Mesodermal cell (in vitro differentiated cells): ENCODE measurements at regions not wholly inside any gene's neighbourhood (a gene's known extent, or its start where the extent isn't known, plus 50 kb on each side); places are given as distances from the start of the nearest gene placed in this dataset.

Source experiments
- H3K27ac ChIP-seq: 2 replicates; pipeline ENCODE4 v1.7.0; 2013; ENCODE audit warnings: mild to moderate bottlenecking, low read depth, low read length, moderate library complexity; ENCODE audit not compliant: severe bottlenecking
- H3K36me3 ChIP-seq: 2 replicates; pipeline ENCODE4 v1.7.1; 2013; ENCODE audit warnings: mild to moderate bottlenecking, low read length, moderate library complexity; ENCODE audit not compliant: control insufficient read depth, insufficient read depth
- H3K4me1 ChIP-seq: one replicate; pipeline ENCODE4 v1.7.1; 2013; ENCODE audit warnings: mild to moderate bottlenecking, low read length; ENCODE audit not compliant: insufficient read depth, control insufficient read depth, poor library complexity, severe bottlenecking
- H3K4me3 ChIP-seq: 2 replicates; pipeline ENCODE4 v1.7.0; 2013; ENCODE audit warnings: low read length, control low read depth, mild to moderate bottlenecking; ENCODE audit not compliant: insufficient read depth, poor library complexity, severe bottlenecking; ENCODE audit errors: extremely low read depth
- H3K9me3 ChIP-seq: 2 replicates; pipeline ENCODE4 v1.7.1; 2013; ENCODE audit warnings: mild to moderate bottlenecking, low read length, moderate library complexity; ENCODE audit not compliant: control insufficient read depth
- WGBS, 2 experiments: methylation state at CpG; one replicate each; pipeline ENCODE4 v1.1.5; 2013; ENCODE audit warnings: missing lambda C conversion rate in 2 of 2; ENCODE audit not compliant: insufficient coverage in 2 of 2; 5-methylcytosine and 5-hydroxymethylcytosine counted together

DNA sequence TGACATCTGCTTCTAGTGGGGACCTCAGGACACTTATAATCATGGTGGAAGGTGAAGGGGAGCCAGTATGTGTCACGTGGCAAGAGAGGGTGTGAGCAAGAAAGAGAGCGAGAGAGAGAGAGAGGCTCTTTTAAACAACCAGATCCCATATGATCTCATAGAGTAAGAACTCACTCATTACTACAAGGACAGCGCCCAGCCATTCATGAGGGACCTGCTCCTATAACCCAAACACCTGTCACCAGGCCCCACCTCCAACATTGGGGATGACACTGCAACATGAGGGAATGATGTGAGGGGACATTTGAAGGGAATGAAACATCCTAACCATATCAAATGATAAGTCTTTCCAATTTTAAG is 427.5 kb downstream of the EFNA5 start:
- no peak overlapping the region for H3K4me3 ChIP-seq
- no peak overlapping the region for H3K27ac ChIP-seq
- no peaks in the 10 kb centered on the region for H3K36me3 ChIP-seq
- no CpG with 5 or more reads among the region's 3 CpGs for WGBS, 2 experiments
- no peaks in the 10 kb centered on the region for H3K4me1 ChIP-seq
- H3K9me3 ChIP-seq: no peaks in the 10 kb centered on the region

DNA sequence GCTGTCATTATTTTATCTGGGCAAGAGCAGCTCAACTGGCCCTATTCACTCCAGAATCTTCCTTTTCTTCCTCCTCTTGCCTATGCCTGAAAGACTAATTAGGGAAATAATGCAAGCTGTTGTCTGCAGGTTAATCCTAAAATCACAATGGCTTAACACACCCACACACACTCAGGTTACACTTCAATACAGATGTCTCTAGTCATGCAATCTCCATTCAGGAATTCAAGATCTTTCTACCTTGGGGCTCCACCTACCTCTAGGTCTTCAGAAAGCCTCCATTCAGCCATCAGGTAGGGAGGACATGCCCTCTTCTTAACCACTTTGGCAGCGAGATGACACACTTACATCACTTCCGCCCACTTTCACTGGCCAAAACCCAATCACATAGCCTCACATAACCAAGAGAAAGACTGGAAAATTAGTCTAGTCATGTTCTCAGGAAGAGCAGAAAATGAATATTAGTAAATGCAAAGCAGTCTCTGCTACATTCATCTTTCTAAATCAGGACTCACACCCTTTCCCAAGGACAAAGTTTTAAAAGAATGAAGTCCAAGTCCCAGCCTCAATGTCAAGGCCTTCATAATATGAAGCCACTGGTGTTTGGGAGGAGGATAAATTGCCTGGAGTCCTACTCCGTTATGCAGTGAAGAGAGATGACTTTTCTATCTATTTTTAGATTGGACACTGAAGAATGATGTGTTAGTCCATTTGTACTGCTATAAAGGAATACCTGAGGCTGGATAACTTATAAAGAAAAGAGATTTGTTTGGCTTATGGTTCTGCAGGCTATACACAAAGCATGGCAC is 428.1 kb downstream of the EFNA5 start:
- H3K9me3 ChIP-seq: no peaks in the 10 kb centered on the region
- WGBS, 2 experiments: 89% methylated on average over 1 of the region's 3 CpGs; no CpG with 5 or more reads in 1 of the 2 experiments
- no peaks in the 10 kb centered on the region for H3K36me3 ChIP-seq
- H3K27ac ChIP-seq: no peak overlapping the region
- H3K4me3 ChIP-seq: no peak overlapping the region
- no peaks in the 10 kb centered on the region for H3K4me1 ChIP-seq

DNA sequence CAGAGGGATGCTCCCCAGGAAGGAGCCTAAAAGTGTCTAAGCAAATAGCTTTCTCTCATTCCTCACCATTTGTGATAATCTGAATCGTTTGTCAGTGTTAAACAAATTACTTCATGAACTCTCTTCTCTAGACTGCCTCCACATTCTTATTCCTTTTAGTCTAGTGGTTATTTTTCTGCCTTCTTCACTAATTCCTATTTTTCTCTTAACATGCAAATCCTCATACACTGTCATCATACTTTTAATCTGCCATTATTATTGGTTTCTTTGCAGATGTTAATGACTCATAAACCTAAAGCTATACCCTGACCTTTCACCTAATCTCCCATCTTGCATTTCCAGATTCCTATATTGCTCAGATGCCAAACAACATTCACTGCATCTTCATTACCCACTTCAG is 428.9 kb downstream of the EFNA5 start:
- H3K27ac ChIP-seq: no peak overlapping the region
- H3K4me3 ChIP-seq: no peak overlapping the region
- 63 to 75% methylated on average over 1 of the region's 1 CpG for WGBS, 2 experiments
- no peaks in the 10 kb centered on the region for H3K4me1 ChIP-seq
- H3K9me3 ChIP-seq: no peaks in the 10 kb centered on the region
- H3K36me3 ChIP-seq: no peaks in the 10 kb centered on the region

DNA sequence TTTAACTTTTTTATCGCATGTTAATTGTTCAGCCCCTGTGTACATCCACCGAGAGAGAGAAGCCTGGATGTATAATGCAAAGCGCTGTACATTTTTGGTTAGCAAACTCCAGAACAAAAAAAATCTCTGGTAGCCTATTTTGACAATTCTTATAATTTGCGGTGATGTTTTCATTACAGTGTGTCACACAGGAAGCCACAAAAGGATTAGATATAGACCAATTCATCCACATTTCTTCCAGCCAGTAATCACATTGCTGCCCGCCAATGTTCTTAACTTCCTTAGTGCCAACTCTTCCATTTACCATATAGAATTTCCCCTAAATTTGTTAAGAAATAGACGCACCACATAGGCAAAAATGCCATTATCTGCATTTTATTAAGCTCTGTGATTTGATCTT is 435.6 kb downstream of the EFNA5 start:
- no peak overlapping the region for H3K4me3 ChIP-seq
- no peaks in the 10 kb centered on the region for H3K4me1 ChIP-seq
- no peaks in the 10 kb centered on the region for H3K9me3 ChIP-seq
- no peaks in the 10 kb centered on the region for H3K36me3 ChIP-seq
- WGBS, 2 experiments: 89 to 98% methylated on average over 5 to 6 of the region's 6 CpGs
- no peak overlapping the region for H3K27ac ChIP-seq

DNA sequence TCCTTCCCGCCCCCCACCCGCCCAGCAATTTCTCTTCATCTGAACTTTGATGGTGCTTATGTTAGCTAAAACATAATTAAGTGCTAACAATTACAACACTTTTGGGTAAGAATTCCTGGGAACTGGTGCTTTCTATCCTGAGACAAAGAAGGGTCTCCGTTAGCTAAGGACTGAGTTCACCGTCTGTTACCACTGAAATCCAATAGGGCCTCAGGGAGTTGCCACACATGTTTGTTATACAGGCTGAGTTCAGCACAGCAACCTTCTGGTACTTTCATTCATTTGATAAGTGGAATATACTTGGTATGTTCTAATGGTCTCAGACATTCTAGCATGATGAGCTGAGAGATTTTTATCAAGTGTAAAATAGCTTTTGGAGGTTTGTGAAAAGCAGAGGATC is 437.9 kb downstream of the EFNA5 start:
- Histone ChIP-seq H3K36me3 (no peaks in the 10 kb centered on the region), H3K4me1 (no peaks in the 10 kb centered on the region), H3K27ac (no peak overlapping the region), H3K9me3 (no peaks in the 10 kb centered on the region), H3K4me3 (no peak overlapping the region)
- WGBS, 2 experiments: 95% methylated on average over 2 of the region's 4 CpGs; no CpG with 5 or more reads in 1 of the 2 experiments

DNA sequence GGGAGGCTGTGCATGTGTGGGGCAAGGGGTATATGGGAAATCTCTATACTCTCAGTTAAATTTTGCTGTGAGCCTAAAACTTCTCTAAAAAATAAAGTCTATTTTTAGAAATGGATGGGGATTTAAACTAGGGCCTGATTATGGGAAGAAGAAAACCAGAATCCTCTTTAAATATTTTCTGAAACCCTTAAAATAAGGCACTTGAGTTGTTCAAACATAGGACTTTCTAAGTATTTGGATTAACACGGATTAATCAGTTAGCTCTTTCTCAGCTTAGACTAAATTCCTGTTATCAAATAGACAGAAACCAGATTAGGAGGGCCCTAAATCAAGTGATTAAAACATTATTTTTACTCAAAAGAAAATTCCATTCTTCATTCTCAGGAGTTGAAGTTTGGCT is 438.4 kb downstream of the EFNA5 start:
- no CpG with 5 or more reads among the region's 1 CpG for WGBS, 2 experiments
- H3K36me3 ChIP-seq: no peaks in the 10 kb centered on the region
- H3K9me3 ChIP-seq: no peaks in the 10 kb centered on the region
- H3K4me1 ChIP-seq: no peaks in the 10 kb centered on the region
- no peak overlapping the region for H3K4me3 ChIP-seq
- H3K27ac ChIP-seq: no peak overlapping the region

DNA sequence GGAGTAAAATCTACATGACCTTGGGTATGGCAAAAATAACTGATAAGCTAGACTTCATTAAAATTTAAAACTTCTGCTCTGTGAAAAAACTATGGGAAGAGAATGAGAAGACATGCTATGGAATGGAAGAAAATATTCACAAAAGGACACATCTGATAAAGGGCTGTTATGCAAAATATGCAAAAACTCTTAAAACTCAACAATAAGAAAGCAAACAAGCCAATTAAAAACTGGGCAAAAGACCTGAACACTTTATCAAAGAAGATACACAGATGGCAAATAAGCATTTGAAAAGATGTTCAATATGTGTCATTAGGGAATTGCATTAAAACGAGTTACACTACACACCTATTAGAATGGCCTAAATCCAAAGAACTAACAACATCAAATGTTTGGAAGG is 439.5 kb downstream of the EFNA5 start:
- Histone ChIP-seq H3K9me3 (no peaks in the 10 kb centered on the region), H3K4me3 (no peak overlapping the region), H3K4me1 (no peaks in the 10 kb centered on the region), H3K36me3 (no peaks in the 10 kb centered on the region), H3K27ac (no peak overlapping the region)
- WGBS, 2 experiments: no CpG with 5 or more reads among the region's 1 CpG

DNA sequence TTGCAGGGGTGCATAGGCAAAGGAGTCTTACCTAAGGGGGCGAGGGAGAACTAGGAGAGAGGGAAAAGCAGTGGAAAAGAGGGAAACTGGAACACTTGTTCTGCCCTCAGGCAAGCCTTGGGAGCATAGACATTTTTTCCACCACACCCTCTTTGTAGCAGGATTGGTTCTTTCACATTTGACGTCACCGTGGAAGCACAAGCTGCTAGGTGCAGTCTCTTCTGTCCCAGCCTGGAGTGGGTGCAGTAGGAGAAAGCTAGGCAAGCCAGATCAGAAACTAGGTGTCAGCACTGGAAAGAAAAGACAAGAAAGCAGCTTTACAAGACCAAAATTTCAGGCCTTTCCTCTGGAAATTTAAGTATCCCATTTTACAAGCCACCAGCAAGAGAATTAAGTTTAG is 440.4 kb downstream of the EFNA5 start:
- WGBS, 2 experiments: 100% methylated on average over 1 to 3 of the region's 3 CpGs
- H3K27ac ChIP-seq: no peak overlapping the region
- H3K4me1 ChIP-seq: no peaks in the 10 kb centered on the region
- no peaks in the 10 kb centered on the region for H3K9me3 ChIP-seq
- no peaks in the 10 kb centered on the region for H3K36me3 ChIP-seq
- no peak overlapping the region for H3K4me3 ChIP-seq

DNA sequence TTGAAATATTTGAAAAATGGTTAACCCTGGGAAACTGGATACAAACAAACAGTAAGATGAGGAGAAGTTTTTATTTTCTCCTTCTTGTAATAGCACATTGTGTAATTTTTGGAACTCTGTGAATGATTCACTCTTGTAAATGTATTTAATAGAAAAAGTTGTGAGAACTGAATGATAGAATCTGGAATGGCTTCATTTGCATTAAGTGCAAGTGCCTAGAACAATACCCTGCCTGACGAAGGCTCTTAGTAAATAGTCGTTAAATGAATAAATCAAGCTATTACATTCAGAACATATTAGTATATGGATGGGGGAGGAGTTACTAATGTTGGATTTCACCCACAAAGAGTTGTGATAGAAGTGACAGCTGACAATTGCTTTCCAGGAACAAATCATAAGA is 442.5 kb downstream of the EFNA5 start:
- no peaks in the 10 kb centered on the region for H3K4me1 ChIP-seq
- no peaks in the 10 kb centered on the region for H3K36me3 ChIP-seq
- H3K4me3 ChIP-seq: no peak overlapping the region
- WGBS, 2 experiments: no CpG with 5 or more reads among the region's 2 CpGs
- H3K9me3 ChIP-seq: no peaks in the 10 kb centered on the region
- no peak overlapping the region for H3K27ac ChIP-seq

DNA sequence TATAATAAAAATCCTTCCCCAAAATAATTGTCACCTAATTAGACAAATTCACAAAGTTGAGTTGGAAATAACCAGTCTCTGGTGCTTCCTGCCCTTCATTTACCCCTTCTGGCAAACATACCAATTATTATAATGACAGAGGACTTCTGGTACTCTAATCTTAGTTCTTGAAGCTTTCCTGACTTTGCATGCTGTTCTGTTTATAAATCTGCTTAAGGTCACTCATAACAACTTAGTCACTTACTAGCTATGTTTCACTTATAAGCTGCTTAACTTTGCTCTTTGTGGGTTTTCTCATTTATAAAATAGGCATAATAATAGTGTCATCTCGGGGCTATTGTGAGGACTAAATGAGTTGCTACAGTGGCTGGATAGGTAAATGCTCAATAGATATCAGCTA is 446.5 kb downstream of the EFNA5 start:
- H3K4me1 ChIP-seq: no peaks in the 10 kb centered on the region
- H3K9me3 ChIP-seq: no peaks in the 10 kb centered on the region
- no peak overlapping the region for H3K4me3 ChIP-seq
- no peaks in the 10 kb centered on the region for H3K36me3 ChIP-seq
- no peak overlapping the region for H3K27ac ChIP-seq
- no CpG with 5 or more reads among the region's 1 CpG for WGBS, 2 experiments

DNA sequence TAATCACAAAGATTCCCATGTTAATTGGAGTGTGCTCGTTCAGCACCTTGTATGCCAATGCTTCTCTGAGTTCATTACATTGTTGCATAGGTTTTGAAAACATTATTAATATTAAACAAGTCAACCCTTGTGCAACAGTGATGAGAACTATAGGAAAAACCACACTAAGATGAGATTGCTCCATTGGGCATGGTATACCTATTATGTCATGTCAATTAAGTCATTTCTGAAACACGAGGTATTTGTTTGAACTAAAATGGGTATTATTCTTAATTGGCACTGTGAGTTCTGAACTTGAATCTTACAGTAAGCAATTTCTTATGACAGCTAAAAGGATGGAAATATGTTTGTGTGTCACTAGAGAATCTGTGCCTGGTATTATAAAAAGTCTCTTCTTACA is 447.7 kb downstream of the EFNA5 start:
- no peaks in the 10 kb centered on the region for H3K9me3 ChIP-seq
- WGBS, 2 experiments: 83% methylated on average over 1 of the region's 2 CpGs; no CpG with 5 or more reads in 1 of the 2 experiments
- H3K4me3 ChIP-seq: no peak overlapping the region
- no peak overlapping the region for H3K27ac ChIP-seq
- H3K4me1 ChIP-seq: no peaks in the 10 kb centered on the region
- no peaks in the 10 kb centered on the region for H3K36me3 ChIP-seq
